OCI-LY1 (cell line): ENCODE measurements at regions not wholly inside any gene's neighbourhood (a gene's known extent, or its start where the extent isn't known, plus 50 kb on each side); places are given as distances from the start of the nearest gene placed in this dataset.

ENCODE experiments used
- H2AFZ ChIP-seq: fragments of 200-600 bp; sonication (generic), shearing (Covaris generic); 2 replicates; pipeline ENCODE4 v1.6.0; 2014; ENCODE audit warnings: antibody characterized with exemption, mild to moderate bottlenecking, low read length
- H3F3A ChIP-seq: fragments of 200-600 bp; sonication (generic), shearing (Covaris generic); 2 replicates; pipeline ENCODE4 v1.6.0; 2014; ENCODE audit warnings: mild to moderate bottlenecking, antibody characterized with exemption, low read length, moderate library complexity; ENCODE audit not compliant: insufficient read depth
- H3K27ac ChIP-seq: fragments of 200-600 bp; sonication (generic); 2 replicates; pipeline ENCODE4 v1.5.1; 2014; ENCODE audit warnings: low read length, mixed run types, mild to moderate bottlenecking, low read depth; ENCODE audit not compliant: poor library complexity, severe bottlenecking
- H3K27me3 ChIP-seq: fragments of 200-600 bp; sonication (generic); 2 replicates; pipeline ENCODE4 v1.6.0; 2014; ENCODE audit warnings: antibody characterized with exemption, mild to moderate bottlenecking, low read length, moderate library complexity; ENCODE audit not compliant: insufficient read depth
- H3K36me3 ChIP-seq: fragments of 200-600 bp; sonication (generic); 2 replicates; pipeline ENCODE4 v1.6.1; 2014; ENCODE audit warnings: mild to moderate bottlenecking, antibody characterized with exemption, low read length, moderate library complexity, mixed read lengths; ENCODE audit not compliant: insufficient read depth
- H3K4me1 ChIP-seq: fragments of 200-600 bp; sonication (generic); 2 replicates; pipeline ENCODE4 v1.5.1; 2014; ENCODE audit warnings: mild to moderate bottlenecking, low read length, moderate library complexity; ENCODE audit not compliant: insufficient read depth, severe bottlenecking
- H3K4me2 ChIP-seq: fragments of 200-600 bp; sonication (generic), shearing (Covaris generic); 2 replicates; pipeline ENCODE4 v1.6.1; 2014; ENCODE audit warnings: low read length
- H3K4me3 ChIP-seq: fragments of 200-600 bp; sonication (generic); 2 replicates; pipeline ENCODE4 v1.5.1; 2014; ENCODE audit warnings: low read length, low read depth, mild to moderate bottlenecking, mixed read lengths; ENCODE audit not compliant: poor library complexity, severe bottlenecking
- H3K79me2 ChIP-seq: fragments of 200-600 bp; shearing (Covaris generic); 2 replicates; pipeline ENCODE4 v1.6.1; 2016; ENCODE audit warnings: mixed run types, low read length, mixed read lengths; ENCODE audit not compliant: insufficient read depth
- H3K9ac ChIP-seq: fragments of 200-600 bp; sonication (generic), shearing (Covaris generic); 2 replicates; pipeline ENCODE4 v1.6.1; 2014; ENCODE audit warnings: mild to moderate bottlenecking, low read length, mixed read lengths
- H3K9me2 ChIP-seq: fragments of 200-600 bp; sonication (generic), shearing (Covaris generic); 2 replicates; pipeline ENCODE4 v1.6.1; 2014; ENCODE audit warnings: low read depth, mild to moderate bottlenecking, low read length, mixed read lengths
- H3K9me3 ChIP-seq: fragments of 200-600 bp; shearing (Covaris generic); 2 replicates; pipeline ENCODE4 v1.6.1; 2014; ENCODE audit warnings: low read length, mixed read lengths
- H4K20me1 ChIP-seq: fragments of 200-600 bp; sonication (generic), shearing (Covaris generic); 2 replicates; pipeline ENCODE4 v1.6.0; 2016; ENCODE audit warnings: mild to moderate bottlenecking, low read length; ENCODE audit not compliant: insufficient read depth
- CTCF ChIP-seq: fragments of 200-600 bp; sonication (generic), shearing (Covaris generic); IDR thresholded peaks from 2 replicates; pipeline ENCODE4 v1.5.1; 2017; ENCODE audit warnings: mild to moderate bottlenecking, antibody characterized with exemption, low read length, moderate library complexity, mixed read lengths
- EZH2 ChIP-seq: fragments of 200-600 bp; sonication (generic), shearing (Covaris generic); IDR thresholded peaks from 2 replicates; pipeline ENCODE4 v1.8.0; 2017; ENCODE audit warnings: borderline replicate concordance, mixed run types, mild to moderate bottlenecking, antibody characterized with exemption, low read length, moderate library complexity, mixed read lengths

GRCh38 chr5:155181542-155181941 lies 168.0 kb downstream of the KIF4B start:
- Histone ChIP-seq H3K27ac (no peak overlapping the region), H3K79me2 (no peaks in the 10 kb centered on the region), H4K20me1 (no peaks in the 10 kb centered on the region), H3F3A (no peaks in the 10 kb centered on the region), H2AFZ (no peak overlapping the region), H3K4me3 (no peak overlapping the region), H3K4me2 (no peak overlapping the region), H3K27me3 (no peaks in the 10 kb centered on the region), H3K9ac (no peak overlapping the region), H3K4me1 (no peaks in the 10 kb centered on the region), H3K9me3 (no peaks in the 10 kb centered on the region), H3K9me2 (no peaks in the 10 kb centered on the region), H3K36me3 (no peaks in the 10 kb centered on the region)
- no peak for TF ChIP-seq CTCF
- TF ChIP-seq EZH2: no peak

- Histone ChIP-seq H2AFZ (no peak overlapping the region), H3K4me3 (no peak overlapping the region), H3K36me3 (no peaks in the 10 kb centered on the region), H4K20me1 (no peaks in the 10 kb centered on the region), H3K9me2 (no peaks in the 10 kb centered on the region), H3K79me2 (no peaks in the 10 kb centered on the region), H3K4me2 (no peak overlapping the region), H3K9ac (no peak overlapping the region), H3K9me3 (no peaks in the 10 kb centered on the region), H3F3A (no peaks in the 10 kb centered on the region), H3K27me3 (no peaks in the 10 kb centered on the region), H3K4me1 (no peaks in the 10 kb centered on the region), H3K27ac (no peak overlapping the region)
- TF ChIP-seq EZH2 (no peak), CTCF (no peak)
These were observed 175.9 kb downstream of the KIF4B start for GRCh38 chr5:155189476-155189875.

- no peak overlapping the region for H3K27ac ChIP-seq
- H3K4me2 ChIP-seq: no peak overlapping the region
- no peaks in the 10 kb centered on the region for H3K4me1 ChIP-seq
- H3K36me3 ChIP-seq: no peaks in the 10 kb centered on the region
- H3K9me2 ChIP-seq: no peaks in the 10 kb centered on the region
- no peaks in the 10 kb centered on the region for H3K9me3 ChIP-seq
- no peaks in the 10 kb centered on the region for H3F3A ChIP-seq
- no peak for TF ChIP-seq EZH2
- TF ChIP-seq CTCF: no peak
- H3K27me3 ChIP-seq: no peaks in the 10 kb centered on the region
- no peak overlapping the region for H3K9ac ChIP-seq
- H2AFZ ChIP-seq: no peak overlapping the region
- H3K4me3 ChIP-seq: no peak overlapping the region
- no peaks in the 10 kb centered on the region for H4K20me1 ChIP-seq
- H3K79me2 ChIP-seq: no peaks in the 10 kb centered on the region
These were observed 176.4 kb downstream of the KIF4B start for GRCh38 chr5:155189981-155190380.
